G401.6 (cell line): ENCODE measurements at regions not wholly inside any gene's neighbourhood (a gene's known extent, or its start where the extent isn't known, plus 50 kb on each side); places are given as distances from the start of the nearest gene placed in this dataset.

ENCODE experiments used
- FAIRE-seq: peaks from 2 replicates; lab custom pipeline; 2012; peaks lifted over from hg19 to GRCh38; lab: Jason Lieb, UNC

GRCh38 chr2:88834376-88834775 is 142.9 kb downstream of the RPIA start:
- FAIRE-seq = no peak

- no peak for FAIRE-seq
Observed at GRCh38 chr2:88834866-88835265, 143.4 kb downstream of the RPIA start.

GRCh38 chr2:88835726-88836125 is 144.3 kb downstream of the RPIA start:
- no peak for FAIRE-seq

GRCh38 chr2:88836351-88836750 is 144.9 kb downstream of the RPIA start:
- no peak for FAIRE-seq

- no peak for FAIRE-seq
Observed at GRCh38 chr2:88837511-88838160, 146.2 kb downstream of the RPIA start.

GRCh38 chr2:88838165-88838635 is 146.7 kb downstream of the RPIA start:
- no peak for FAIRE-seq

- no peak for FAIRE-seq
Observed at GRCh38 chr2:88841224-88841929, 149.9 kb downstream of the RPIA start.

- no peak for FAIRE-seq
Observed at GRCh38 chr2:88842656-88843460, 151.4 kb downstream of the RPIA start.

- FAIRE-seq = no peak
Observed at GRCh38 chr2:88843651-88844050, 152.2 kb downstream of the RPIA start.

- FAIRE-seq = no peak
Observed at GRCh38 chr2:88844960-88845359, 153.5 kb downstream of the RPIA start.

GRCh38 chr2:88845772-88846661 is 154.5 kb downstream of the RPIA start:
- no peak for FAIRE-seq

GRCh38 chr2:88852753-88853402 is 161.4 kb downstream of the RPIA start:
- no peak for FAIRE-seq

- no peak for FAIRE-seq
Observed at GRCh38 chr2:88853403-88853790, 161.9 kb downstream of the RPIA start.

GRCh38 chr2:88854528-88854927 is 163.1 kb downstream of the RPIA start:
- no peak for FAIRE-seq

- FAIRE-seq = no peak
Observed at GRCh38 chr2:88855620-88856408, 164.3 kb downstream of the RPIA start.

- no peak for FAIRE-seq
Observed at GRCh38 chr2:88856409-88857135, 165.1 kb downstream of the RPIA start.

GRCh38 chr2:88857274-88857741 is 165.8 kb downstream of the RPIA start:
- FAIRE-seq = no peak

- no peak for FAIRE-seq
Observed at GRCh38 chr2:88857951-88858411, 166.5 kb downstream of the RPIA start.

GRCh38 chr2:88859461-88859860 is 168.0 kb downstream of the RPIA start:
- no peak for FAIRE-seq
